Endometrial microvascular endothelial cells (primary cell): ENCODE measurements at regions not wholly inside any gene's neighbourhood (a gene's known extent, or its start where the extent isn't known, plus 50 kb on each side); places are given as distances from the start of the nearest gene placed in this dataset.

Experiments used
- in situ Hi-C: cut with HindIII; loops from 2 replicates; pipeline ENCODE4 v1.10.0; 2017; ENCODE audit warnings: low sequenced_read_pairs, low pct_unique_long_range_greater_than_20kb; ENCODE audit errors: inconsistent ontology term

GRCh38 chr20:48571949-48572847 is 255.6 kb downstream of the PREX1 start:
- in situ Hi-C loops, result no loop called here

- in situ Hi-C loops, result no loop called here
These were observed 258.1 kb downstream of the PREX1 start for GRCh38 chr20:48569679-48570078.

- in situ Hi-C loops, result no loop called here
These were observed 259.3 kb downstream of the PREX1 start for GRCh38 chr20:48568520-48568919.

- in situ Hi-C loops, result no loop called here
These were observed 260.7 kb downstream of the PREX1 start for GRCh38 chr20:48567145-48567544.

GRCh38 chr20:48564982-48565539 is 262.7 kb downstream of the PREX1 start:
- in situ Hi-C loops, result no loop called here

GRCh38 chr20:48563191-48563870 is 264.5 kb downstream of the PREX1 start:
- in situ Hi-C loops, result no loop called here

- in situ Hi-C loops, result no loop called here
These were observed 265.1 kb downstream of the PREX1 start for GRCh38 chr20:48562586-48563116.

GRCh38 chr20:48558906-48559305 is 268.9 kb downstream of the PREX1 start:
- in situ Hi-C loops, result no loop called here

GRCh38 chr20:48557380-48557779 is 270.4 kb downstream of the PREX1 start:
- in situ Hi-C loops, result no loop called here

- in situ Hi-C loops, result no loop called here
These were observed 270.8 kb downstream of the PREX1 start for GRCh38 chr20:48556956-48557355.

GRCh38 chr20:48552550-48552949 is 275.2 kb downstream of the PREX1 start:
- in situ Hi-C loops, result no loop called here

- in situ Hi-C loops, result no loop called here
These were observed 277.0 kb downstream of the PREX1 start for GRCh38 chr20:48550814-48551213.

GRCh38 chr20:48547664-48548063 is 280.1 kb downstream of the PREX1 start:
- in situ Hi-C loops, result no loop called here

GRCh38 chr20:48544402-48545339 is 283.1 kb downstream of the PREX1 start:
- in situ Hi-C loops, result no loop called here

- in situ Hi-C loops, result no loop called here
These were observed 286.2 kb downstream of the PREX1 start for GRCh38 chr20:48541581-48542071.

- in situ Hi-C loops, result no loop called here
These were observed 288.9 kb downstream of the PREX1 start for GRCh38 chr20:48538856-48539255.

GRCh38 chr20:48538058-48538825 is 289.6 kb downstream of the PREX1 start:
- in situ Hi-C loops, result no loop called here

GRCh38 chr20:48536206-48536605 is 291.6 kb downstream of the PREX1 start:
- in situ Hi-C loops, result no loop called here
